ENCODE measurements at regions not wholly inside any gene's neighbourhood (a gene's known extent, or its start where the extent isn't known, plus 50 kb on each side); places are given as distances from the start of the nearest gene placed in this dataset.

GRCh38 chr18:68574311-68574710 lies 140.6 kb downstream of the TMX3 start:
- no peak overlapping the region for H4K5ac ChIP-seq (ENCODE audit: insufficient read length, low read depth, low read length)
- H3K9ac ChIP-seq (replicated peaks in 1 of 4; ENCODE audit: extremely low read depth in 1 of 4, low read depth in 3 of 4, low read length in 3 of 4): no peak overlapping the region
- no peak overlapping the region for H3K23ac ChIP-seq (ENCODE audit: insufficient read length)
- peaks cover 0 to 2% of the 10 kb centered on the region in 2 experiments; a peak in 1 of 4 replicates for H3K9me3 ChIP-seq (ENCODE audit: insufficient read depth in 2 of 2, low read depth in 1 of 2, low read length in 1 of 2)
- no peak overlapping the region for H3K4ac ChIP-seq (replicated peaks; ENCODE audit: insufficient read length, low read depth, low read length)
- no peak overlapping the region for H4K91ac ChIP-seq (replicated peaks; ENCODE audit: insufficient read length, low read length)
- H2BK5ac ChIP-seq (ENCODE audit: low read depth, low read length): no peak overlapping the region
- no peaks in the 10 kb centered on the region for H3K79me1 ChIP-seq (ENCODE audit: low read depth, low read length)
- H3K4me1 ChIP-seq (replicated peaks in 1 of 4; ENCODE audit: control insufficient read depth in 3 of 4, insufficient read depth in 4 of 4, low read length in 3 of 4): no peaks in the 10 kb centered on the region
- DNase-seq (ENCODE audit: low read depth in 1 of 2, low spot score in 2 of 2) (no peak), FAIRE-seq (no peak)
- H3K79me2 ChIP-seq (ENCODE audit: control insufficient read depth in 1 of 2, insufficient read depth in 2 of 2, low read length in 2 of 2): no peaks in the 10 kb centered on the region
- H2BK12ac ChIP-seq (ENCODE audit: low read depth, low read length): no peak overlapping the region
- no peak overlapping the region for H3K56ac ChIP-seq (replicated peaks; ENCODE audit: insufficient read length, low read depth, low read length)
- H3K27me3 ChIP-seq (replicated peaks in 1 of 4; ENCODE audit: control insufficient read depth in 3 of 4, extremely low read depth in 1 of 4, insufficient read depth in 3 of 4, low read length in 3 of 4): no peaks in the 10 kb centered on the region
- H3K4me2 ChIP-seq (ENCODE audit: insufficient read depth in 1 of 2, low read depth in 2 of 2, low read length in 2 of 2): no peak overlapping the region
- H3K27ac ChIP-seq (ENCODE audit: low read depth, low read length): no peak overlapping the region
- ChIA-PET CTCF (ENCODE audit: partially characterized antibody) (no interaction called here), POLR2A (ENCODE audit: partially characterized antibody) (interaction anchor here (1.1 kb wide), 1 partner anchor 10 kb away, joined by 3 read pairs; no protein-coding TSS in a partner anchor)
- no peaks in the 10 kb centered on the region for H4K20me1 ChIP-seq (replicated peaks in 1 of 2; ENCODE audit: control insufficient read depth in 1 of 2, insufficient read depth in 2 of 2, low read length in 2 of 2)
- H2BK15ac ChIP-seq (ENCODE audit: low read length): no peak overlapping the region
- H3K4me3 ChIP-seq (ENCODE audit: extremely low read depth in 1 of 4, insufficient read depth in 2 of 4, low read depth in 3 of 4, low read length in 4 of 4): no peak overlapping the region
- H4K8ac ChIP-seq (ENCODE audit: extremely low read depth, insufficient read depth, low read length): no peak overlapping the region
- H2AK5ac ChIP-seq (ENCODE audit: low read depth, low read length): no peak overlapping the region
- H3K23me2 ChIP-seq (ENCODE audit: low read depth, low read length): no peaks in the 10 kb centered on the region; the same call in 1 of the 2 replicates
- H2BK20ac ChIP-seq (ENCODE audit: low read length): no peak overlapping the region
- H2BK120ac ChIP-seq (replicated peaks; ENCODE audit: low read depth, low read length): no peak overlapping the region
- no peak overlapping the region for H3K14ac ChIP-seq (ENCODE audit: insufficient read length)
- 90% methylated on average over 5 of the region's 5 CpGs; no CpG with 5 or more reads in 1 of the 2 experiments for WGBS, 2 experiments (ENCODE audit: extremely low coverage in 1 of 2, insufficient coverage in 1 of 2, insufficient read length in 1 of 2, insufficient replicate concordance in 2 of 2, low coverage in 1 of 2, low lambda C conversion rate in 2 of 2, missing lambda C conversion rate in 1 of 2)
- no peak overlapping the region for H2AFZ ChIP-seq (ENCODE audit: low read length)
- no peaks in the 10 kb centered on the region for H3K36me3 ChIP-seq (ENCODE audit: control insufficient read depth in 2 of 4, insufficient read depth in 4 of 4, low read length in 3 of 4)
- H3K18ac ChIP-seq (ENCODE audit: extremely low read depth, low read length): no peak overlapping the region
- TF ChIP-seq BRCA1 (IDR thresholded peaks at IDR 0.05; ENCODE audit: low read depth, low read length) (no peak), FOSL1 (IDR thresholded peaks at IDR 0.05; ENCODE audit: insufficient read depth, low read depth, low read length) (no peak), TEAD4 (IDR thresholded peaks at IDR 0.05; ENCODE audit: low read depth, low read length) (no peak), JUND (IDR thresholded peaks at IDR 0.05; ENCODE audit: low read length) (no peak), TCF12 (IDR thresholded peaks at IDR 0.05; ENCODE audit: low read depth, low read length) (no peak), USF2 (IDR thresholded peaks at IDR 0.05; ENCODE audit: low read length) (no peak), CREB1 (IDR thresholded peaks at IDR 0.05) (no peak), CHD2 (IDR thresholded peaks at IDR 0.05; ENCODE audit: low read length) (no peak), E2F6 (IDR thresholded peaks at IDR 0.05) (no peak), MAX (IDR thresholded peaks at IDR 0.05) (no peak), CHD1 (IDR thresholded peaks at IDR 0.05; ENCODE audit: low read depth, low read length) (no peak)
